Activated effector memory CD4-positive, alpha-beta T cell treated with anti-CD3 and anti-CD28 coated beads, Interleukin-2, amount 50 U/mL, for 16 hours (primary cell): ENCODE measurements at regions not wholly inside any gene's neighbourhood (a gene's known extent, or its start where the extent isn't known, plus 50 kb on each side); places are given as distances from the start of the nearest gene placed in this dataset.
"Not testable (repeated sequence)": the region's sequence is repeated elsewhere in the genome, so short reads cannot be mapped to it uniquely, and the experiment has no call there.

ENCODE experiments used
- DNase-seq: peaks from one replicate; pipeline ENCODE4 v3.0.0-alpha.2; 2020

DNA sequence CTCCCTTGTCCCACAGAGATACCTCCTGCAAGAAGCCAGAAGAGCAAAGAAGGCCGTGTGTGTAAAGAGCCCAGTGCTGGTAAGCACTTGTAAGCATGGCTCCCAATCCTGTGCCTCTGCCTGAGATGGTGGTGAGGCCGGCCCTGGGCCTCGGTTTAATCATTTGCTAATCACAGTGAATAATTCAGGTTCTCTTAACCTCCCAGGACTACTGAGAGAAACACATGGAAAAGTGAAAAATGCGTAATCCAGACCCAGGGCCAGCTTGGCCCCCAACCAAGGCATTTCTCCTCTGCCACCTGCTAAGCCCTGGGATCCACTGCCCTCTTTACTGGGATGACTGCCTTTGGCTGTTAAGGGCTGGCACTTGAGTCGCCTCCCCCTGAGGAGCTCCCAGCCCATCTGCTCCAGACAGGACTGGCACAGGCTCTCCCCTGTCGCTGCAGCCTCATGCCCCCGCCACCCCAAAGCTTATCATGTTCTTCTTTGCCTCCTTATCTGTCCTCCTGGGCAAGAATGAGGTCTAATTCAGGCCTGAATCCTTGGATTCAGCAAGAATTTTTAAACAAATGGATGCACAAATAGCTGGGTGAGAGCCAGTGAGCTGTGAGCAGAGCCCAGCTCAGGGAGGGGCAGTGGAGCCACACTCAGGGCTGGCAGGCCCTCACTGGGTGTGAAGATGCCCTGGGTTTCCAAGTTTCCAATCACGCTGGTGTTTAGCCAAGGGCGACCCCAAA lies 193.9 kb upstream of the HS6ST1 start:
- peak; percentile 28 for DNase-seq

DNA sequence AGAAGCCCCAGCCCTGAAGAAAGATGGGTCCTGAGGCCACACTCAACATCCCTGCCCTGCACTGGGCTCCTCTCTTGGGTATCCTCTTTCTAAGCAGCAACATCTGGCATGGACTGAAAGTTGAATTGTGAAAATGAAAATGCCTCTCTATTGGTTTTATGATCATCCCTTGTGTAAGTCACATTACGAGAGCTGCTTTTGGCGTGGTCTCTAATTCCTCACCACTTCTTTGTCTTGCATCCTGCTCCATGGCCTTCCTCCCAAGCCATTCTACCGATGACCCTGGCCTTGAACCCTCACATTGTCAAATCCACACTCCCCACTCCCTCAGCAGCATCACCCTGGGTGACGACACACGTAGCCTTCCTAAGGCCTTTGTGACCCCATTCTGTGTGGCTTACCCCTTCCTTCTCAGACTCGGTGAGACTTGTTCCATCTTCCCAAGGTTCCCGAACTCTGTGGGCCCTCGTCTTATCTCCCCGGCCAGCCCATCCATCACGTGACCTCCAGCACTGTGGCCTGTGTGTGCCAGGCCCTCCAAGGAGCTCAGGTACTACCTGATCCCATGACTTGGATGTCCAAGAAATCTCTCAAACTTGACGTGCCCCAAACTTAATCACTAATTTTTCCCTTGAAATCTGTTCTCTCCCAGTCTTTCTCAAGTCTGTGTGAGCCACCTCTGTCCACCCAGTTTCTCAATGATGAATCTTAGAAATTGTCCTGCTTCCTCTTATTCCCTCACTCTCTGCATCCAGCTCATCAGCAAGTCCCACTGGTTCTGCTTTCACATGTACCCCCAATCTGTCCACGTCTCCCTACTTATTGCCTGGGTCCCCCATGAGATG lies 194.7 kb upstream of the HS6ST1 start:
- peak; percentile 22 for DNase-seq

DNA sequence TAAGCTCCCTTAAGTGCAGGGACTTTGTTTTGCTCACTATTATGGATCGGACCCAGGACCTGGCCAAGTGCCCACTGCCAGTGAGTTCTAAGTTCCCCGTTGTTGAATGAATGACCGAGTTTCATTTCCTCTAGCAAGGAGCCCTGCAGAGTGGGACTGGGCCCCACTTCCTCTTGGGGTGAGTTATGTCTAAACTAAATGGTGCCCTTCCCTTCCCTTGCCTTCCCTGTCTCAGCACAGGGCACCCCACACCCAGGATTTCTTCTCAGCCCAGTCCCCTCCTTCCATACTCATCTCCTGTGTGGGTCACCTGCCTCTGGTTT lies 195.3 kb upstream of the HS6ST1 start:
- DNase-seq, result peak; percentile 44

DNA sequence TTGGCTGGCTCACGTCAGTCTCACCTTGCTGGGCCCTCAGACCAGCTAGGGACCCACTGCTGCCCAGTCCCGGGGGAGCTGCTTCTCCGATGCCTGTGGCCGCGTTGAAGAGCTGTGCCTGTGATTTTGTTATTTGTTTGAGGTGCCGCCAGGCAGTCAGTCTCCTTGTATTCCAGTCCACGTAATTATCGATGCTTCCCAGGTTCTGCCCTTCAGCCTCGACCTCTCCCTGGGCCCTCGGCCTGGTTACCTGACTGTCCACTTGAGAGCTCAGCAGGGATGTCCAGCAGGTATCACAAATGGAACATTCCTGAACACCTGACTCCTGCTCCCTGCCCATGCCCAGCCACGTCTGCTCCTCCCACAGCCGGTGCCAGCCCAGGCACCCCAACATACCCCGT lies 195.9 kb upstream of the HS6ST1 start:
- peak; percentile 49 for DNase-seq

DNA sequence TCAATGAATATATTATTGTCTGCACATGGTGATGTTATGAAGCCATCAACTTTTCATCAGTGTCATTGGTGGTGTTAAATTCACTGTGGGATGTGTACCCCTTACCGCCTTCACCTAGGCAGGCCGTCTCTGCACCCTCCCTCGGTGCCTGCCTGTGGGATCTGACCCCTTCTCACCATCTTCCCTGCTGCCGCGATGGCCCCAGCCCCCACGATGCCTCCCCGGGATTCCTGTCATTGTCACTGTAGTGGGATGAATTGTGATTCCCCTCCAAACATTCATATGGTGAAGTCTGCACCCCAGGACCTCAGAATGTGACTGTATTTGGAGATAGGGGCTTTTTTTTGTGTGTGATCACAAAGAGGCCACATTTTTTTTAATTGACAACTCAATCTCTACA lies 198.3 kb upstream of the HS6ST1 start:
- peak; percentile 5 for DNase-seq

DNA sequence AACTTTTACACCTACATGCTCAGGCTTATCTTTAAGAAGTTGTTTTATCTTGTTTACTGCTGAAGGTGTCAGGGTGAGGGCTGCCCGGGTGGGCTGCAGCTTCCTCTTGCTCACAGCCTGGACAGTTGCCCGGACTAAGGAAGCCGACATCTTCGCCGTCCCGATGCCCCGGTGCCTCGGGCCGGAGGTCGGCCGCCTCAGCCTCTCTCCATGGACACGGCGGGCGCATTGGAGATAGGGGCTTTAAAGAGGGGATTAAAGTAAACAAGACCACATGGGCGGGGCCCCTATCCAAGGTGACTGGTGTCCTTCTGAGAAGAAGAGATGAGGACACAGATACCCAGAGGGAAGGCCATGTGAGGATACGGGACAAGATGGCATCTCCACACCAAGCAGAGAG lies 200.4 kb upstream of the HS6ST1 start:
- not testable (repeated sequence) for DNase-seq

DNA sequence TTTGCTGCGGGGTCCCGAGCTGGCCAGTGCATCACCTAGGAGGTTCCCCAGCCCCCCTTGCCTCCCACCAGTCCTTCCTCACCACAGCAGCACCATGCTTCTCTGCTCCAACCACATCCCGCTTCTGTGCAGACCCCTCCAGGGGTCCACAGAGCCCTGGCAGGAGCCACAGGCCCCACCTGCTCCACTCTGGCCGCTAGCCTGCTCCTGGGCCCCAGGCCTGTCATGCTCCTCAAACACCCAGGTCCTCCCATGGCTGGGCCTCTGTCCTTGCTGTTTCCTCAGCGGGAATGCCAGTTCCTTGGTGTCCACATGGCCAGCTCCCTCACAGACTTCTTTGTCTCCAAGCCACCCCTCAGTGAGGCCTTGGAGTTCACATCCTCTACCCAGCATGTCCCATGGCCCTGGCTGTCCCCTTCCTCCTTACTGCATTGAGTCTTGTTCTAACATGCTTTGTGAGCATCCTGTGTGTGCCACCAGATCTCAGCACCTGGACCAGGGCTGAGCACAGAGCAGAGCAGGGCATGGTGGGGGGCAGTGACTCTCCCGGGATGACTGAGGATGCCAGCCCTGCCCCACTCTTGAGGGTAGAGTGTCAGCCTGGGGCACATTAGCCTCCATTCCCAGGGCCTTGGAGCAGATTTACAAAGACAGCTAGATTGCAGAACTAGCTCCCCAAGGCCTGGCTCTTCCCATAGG lies 201.0 kb upstream of the HS6ST1 start:
- no peak for DNase-seq

DNA sequence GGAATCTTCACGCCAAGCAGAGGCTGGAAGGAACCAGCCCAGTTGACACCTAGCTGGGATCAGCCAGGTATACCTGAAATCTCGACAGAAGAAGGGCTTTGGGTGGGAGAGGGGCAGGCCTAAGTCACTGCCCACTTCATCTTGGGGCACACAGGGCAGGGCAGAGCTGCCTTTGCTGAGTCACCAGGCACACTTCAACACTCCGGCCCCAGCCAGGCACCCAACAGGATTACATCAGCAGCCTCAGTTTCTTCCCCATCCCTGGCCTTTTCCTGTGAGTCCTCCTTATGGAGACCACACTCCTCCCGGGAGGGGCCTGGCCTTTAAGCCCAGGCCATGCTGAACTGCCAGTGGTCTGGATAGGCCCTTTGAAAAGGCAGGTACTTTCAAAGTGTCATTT lies 201.7 kb upstream of the HS6ST1 start:
- DNase-seq, result no peak

DNA sequence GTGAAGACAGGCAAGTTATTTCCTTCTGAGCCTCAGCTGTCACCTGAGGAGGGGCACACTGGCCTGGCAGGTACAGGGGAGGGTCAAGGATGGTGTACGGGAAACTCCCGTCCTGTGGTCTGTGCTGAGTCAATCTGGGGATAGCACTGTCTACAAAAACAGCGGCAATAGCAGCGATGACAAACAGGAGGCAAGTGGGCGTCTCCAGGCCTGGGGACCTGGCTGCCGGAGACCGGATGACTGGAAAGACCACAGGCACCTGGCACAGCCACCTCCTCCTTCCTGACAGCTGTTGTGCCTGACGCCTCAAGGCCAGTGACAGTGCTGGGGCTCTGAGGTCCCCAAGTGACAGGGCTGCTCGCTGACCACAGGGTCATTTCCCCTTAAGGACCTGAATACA lies 202.1 kb upstream of the HS6ST1 start:
- no peak for DNase-seq

DNA sequence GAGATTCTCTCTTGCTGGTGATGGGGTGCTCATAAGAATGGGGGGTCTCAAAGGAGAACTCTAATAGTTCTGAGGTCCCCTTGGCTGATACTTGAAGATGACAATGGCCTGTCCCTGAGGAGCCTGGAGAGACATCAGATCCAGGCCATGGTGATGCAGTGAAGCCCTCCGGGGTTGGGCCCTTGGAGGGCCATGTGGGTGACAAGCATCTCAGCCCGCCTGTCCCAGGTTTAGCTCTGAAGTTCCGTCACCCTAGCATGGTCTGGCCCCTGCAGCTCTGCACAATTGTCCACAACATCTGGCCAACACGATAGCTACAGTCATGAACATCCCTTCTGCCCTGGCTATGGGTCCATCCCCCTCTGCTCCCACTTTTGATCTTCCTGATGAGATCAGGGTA lies 202.8 kb upstream of the HS6ST1 start:
- no peak for DNase-seq

DNA sequence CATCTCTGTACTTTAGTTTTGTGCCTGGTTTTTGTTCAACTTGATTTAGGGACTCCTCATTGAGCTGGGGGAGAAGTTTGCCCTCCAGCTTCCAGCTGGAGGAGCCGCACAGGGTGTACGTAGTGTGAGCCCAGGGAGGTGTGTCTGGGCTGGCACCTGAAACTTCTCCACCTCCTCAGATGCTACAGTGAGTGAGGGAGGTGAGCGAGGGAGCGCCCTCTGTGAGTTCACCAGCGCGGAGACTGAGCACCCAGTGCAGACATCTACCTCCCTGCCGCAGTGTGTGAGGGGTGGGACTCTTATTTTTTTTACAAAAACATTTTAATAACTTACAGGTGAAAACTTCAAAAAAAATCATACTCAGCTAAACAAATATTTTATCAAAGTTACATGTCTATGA lies 204.2 kb upstream of the HS6ST1 start:
- no peak for DNase-seq

DNA sequence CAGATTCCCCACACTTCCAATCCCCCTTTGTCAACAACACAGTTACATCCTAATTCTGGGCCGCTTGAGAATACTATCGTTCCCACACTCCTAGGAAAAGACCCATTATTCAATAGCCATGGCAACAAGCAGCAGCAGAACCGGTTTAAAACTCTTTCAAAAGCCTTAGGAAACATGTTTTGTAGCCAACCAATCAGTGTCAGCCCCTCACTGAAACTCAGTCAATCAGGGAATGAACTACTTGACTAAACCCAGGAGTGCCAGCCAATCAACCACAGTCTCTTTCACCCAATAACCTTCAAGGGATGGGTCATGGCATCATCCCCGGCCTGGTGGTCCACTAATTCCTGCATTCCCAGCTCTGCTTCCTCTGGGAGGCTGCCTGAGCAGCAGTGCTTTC lies 204.8 kb upstream of the HS6ST1 start:
- DNase-seq, result no peak

DNA sequence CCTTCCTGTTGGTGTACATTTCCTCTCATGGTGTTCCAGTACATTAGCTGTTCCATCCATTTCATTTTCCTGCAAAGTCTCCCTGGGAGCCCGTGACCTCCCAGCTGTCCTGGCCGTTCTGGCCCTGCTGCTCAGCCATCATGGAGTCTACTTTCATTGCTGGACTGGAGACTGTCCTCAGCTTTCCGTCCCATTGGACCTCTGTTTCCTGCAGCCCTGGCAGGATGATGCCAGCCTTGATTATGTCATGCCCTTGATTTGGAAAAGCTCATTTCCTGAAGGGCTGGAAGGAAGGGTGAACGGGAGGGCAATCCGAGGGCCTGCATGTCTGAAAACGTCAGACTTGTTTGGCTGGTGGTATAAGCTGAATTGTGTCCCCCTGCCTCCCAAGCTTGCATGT lies 205.5 kb upstream of the HS6ST1 start:
- no peak for DNase-seq

DNA sequence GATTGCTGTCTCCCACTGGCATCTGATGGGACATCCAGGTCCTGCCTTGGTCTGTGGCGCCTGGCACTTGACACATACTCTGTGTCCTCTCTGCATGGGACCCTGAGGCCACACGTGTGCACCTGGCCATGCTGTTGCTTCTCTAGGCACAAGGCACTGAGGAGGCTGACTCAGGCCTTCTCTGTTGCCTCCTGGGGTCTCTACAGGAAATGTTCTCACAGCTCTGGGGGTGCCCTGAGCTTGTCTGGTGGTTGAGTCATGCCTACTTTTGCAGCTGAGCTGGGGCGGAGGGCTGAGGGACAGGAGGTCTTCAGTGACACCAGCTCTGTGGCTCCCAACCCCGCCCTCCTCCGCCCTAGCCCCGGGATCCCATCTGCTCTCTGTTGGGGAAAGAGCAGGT lies 207.0 kb upstream of the HS6ST1 start:
- DNase-seq, result no peak

DNA sequence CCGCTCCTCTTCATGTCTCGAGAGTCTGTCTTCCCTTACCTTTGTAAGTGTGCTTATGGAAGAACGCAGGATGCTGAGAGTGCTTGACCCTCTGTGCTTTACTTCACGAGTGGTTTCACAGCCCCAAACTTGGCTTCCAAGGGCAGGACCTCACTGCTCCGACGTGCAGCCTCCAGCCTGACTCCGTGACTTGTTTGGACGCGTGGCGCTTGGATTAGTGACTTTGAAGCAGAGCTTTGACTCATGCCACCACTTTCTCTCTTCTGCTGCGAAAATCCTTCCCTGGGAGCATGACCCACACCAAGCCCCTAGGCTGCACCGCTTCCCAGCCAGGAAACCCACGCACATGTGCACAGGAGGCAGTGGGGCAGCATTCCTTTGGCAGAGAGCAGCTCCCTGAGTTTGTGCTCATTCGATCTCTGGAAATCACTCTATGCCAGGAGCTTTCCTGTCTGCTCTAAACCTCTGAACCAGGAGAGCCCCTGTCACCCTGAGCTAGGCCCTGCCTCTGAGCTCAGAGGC lies 207.8 kb upstream of the HS6ST1 start:
- DNase-seq, result no peak

DNA sequence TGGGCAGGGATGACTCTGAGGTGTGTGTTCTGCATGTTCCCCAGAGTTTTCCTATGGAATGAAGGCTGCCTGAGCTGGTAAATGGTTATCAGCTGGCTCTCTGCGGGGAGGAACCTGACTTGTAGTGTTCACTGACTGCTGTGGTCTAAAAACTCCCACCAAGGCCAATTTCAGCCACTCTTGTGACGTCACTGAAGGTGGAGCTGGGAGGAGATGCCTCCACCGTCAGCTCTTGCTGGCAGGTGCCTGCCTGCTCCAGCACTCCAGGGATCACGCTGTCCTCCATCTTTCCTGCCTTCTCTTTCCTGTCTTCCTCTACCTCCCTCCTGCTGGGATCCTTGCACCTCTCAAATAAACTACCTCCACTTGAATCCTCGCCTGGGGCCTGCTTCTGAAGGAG lies 209.5 kb upstream of the HS6ST1 start:
- no peak for DNase-seq

DNA sequence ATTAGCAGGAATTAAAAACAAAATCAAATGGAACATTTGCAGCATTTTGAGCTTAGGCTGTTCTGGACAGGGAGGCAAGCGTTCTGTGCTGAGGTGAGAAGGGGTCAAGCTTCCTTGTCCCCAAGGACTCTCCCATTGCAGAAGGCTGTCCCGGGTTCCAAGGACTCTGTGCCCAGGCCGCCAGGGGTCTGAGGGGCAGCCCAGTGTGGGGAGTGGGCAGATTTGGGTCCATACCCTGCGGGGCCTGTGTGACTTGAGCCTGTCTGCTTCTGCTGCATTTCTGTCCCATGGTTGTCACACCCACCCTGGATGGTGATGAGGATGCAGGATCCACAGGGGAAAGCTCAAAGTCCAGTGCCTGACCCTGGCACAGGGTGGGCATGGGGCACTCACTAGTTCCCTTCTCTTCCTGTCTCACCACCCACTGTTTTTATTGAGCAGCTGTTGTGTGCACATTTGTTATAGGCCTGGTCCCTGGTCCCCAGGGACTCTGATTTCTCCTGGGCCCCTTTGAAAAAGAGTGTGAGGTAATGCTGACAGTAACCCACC lies 211.4 kb upstream of the HS6ST1 start:
- DNase-seq, result no peak

DNA sequence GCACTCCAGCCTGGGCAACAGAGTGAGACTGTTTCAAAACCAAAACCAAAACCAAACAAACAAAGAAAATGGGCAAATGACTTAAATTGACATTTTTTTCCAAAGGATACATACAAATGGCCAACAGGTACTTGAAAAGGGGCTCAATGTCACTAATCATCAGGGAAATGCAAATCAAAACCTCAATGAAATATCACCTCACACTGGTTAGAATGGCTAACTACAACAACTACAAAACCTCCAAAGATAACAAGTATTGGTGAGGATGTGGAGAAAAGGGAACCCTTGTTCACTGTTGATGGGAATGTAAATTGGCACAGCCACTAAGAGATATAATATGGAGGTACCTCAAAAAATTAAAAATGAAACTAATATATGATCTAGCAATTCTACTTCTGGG lies 213.2 kb upstream of the HS6ST1 start:
- no peak for DNase-seq

DNA sequence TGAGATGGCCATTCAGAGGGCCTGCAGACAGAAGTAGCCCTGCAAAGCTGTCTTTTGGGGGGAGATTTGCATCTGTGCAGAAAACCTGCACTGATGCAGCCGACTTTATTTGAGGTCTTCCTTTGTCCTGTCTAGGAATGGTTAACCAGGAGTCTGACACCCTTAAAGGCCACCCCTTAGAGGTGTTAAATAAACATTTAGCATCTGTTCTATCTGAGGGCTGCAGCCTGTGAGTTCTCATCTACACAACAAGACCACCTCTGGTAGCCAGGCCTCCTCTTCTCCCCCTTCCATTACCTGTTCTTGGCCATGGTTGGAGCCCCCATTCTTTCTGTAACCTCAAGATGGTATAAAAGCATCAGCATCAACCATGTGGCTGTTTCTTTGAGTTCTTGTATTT lies 214.4 kb upstream of the HS6ST1 start:
- DNase-seq, result no peak

DNA sequence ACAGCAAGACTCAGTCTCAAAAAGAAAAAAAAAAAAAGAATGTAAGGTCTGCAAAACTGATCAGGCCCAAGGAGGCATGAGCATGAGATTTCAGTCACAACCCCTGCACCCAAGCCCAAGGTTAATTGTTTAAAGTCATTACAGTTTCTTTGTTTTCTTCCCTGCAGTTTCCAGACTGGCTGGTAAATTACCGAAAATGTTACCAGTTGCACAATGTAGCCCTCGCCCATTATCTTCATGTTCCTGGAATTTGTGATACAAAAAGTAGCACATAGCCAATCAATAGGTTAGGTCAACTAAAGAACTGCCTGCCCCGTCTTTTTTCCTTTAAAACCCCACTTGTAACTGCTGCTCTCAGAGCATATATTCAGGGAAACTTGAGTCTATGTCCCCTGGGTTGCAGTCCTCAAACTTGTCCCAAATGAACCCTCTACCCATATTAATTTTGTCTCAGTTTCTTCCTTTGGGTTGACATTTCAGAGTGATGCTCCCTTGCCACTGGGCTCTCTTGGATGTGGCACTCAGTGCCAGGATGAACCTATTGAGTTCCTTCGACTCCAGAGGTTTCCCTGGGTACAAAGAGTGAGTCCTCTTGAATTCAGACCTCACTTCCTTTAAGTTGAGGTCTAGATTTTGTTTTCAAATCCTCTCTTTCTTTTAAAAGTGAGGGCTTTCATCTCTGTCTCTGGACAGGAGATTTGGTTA lies 216.2 kb upstream of the HS6ST1 start:
- no peak for DNase-seq

DNA sequence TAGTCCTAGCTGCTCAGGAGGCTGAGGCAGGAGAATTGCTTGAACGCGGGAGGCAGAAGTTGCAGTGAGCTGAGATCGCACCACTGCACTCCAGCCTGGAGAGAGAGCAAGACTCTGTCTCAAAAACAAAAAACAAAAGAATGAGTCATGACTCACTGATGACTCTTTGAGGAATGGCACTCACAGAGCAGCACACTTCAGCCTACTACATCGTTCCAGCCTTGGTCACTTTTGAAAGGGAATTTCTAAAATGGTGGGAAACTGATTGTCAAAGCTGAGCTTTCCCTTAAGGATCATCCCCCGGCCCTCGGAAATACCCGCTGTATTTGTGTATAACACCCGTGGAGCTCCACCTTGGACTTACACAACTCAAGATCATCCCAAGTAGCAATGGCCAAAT lies 217.3 kb upstream of the HS6ST1 start:
- DNase-seq, result no peak

DNA sequence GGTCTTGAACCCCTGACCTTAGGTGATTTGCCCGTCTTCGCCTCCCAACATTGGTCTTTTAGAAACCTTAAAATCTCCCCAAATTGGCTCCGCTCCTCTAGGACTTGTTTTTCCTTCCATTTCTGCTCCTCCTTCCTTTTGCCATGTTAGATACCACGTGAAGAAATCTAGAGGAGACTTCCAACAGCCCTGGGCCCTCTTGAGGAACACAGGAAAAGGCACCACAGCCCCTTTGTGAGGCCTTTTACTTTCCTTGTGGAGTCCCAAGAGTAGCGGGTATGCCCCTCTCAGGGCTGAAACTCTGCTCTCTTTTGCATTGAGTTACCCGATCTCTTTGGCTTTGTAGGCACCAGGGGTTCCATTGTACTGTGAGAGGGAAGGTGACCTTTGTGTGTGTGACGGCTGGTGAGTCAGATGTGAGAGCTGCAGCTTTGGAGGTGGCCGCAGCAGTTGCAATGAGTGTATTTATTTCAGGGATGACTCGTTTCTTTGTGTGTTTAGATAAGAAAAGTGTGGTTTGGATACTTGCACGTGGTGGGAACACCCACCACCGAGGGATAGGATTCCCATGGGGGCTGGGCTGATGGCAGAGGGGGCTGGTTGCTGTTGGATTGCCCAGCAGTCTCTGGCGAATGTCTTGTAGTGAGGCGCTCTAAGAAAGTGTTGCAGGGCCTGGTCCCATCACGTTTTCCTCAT lies 218.4 kb upstream of the HS6ST1 start:
- DNase-seq, result no peak
